Peyer's patch (tissue), 4 donors: ENCODE measurements at regions not wholly inside any gene's neighbourhood (a gene's known extent, or its start where the extent isn't known, plus 50 kb on each side); places are given as distances from the start of the nearest gene placed in this dataset.

Source experiments
- DNase-seq, 3 donors: peaks; one replicate each; pipeline ENCODE4 v3.0.0-alpha.2; 2017 to 2019
- H3K27ac ChIP-seq, 4 donors: fragments of 200-600 bp; sonication (generic); one replicate each; pipeline ENCODE4 v1.5.1; 2016 to 2019
- H3K27me3 ChIP-seq, 2 donors: fragments of 200-600 bp; sonication (generic); one replicate each; pipeline ENCODE4 v1.5.1; 2019
- H3K36me3 ChIP-seq, 3 donors: fragments of 200-600 bp; sonication (generic); one replicate each; pipeline ENCODE4 v1.5.1; 2016 to 2019
- H3K4me1 ChIP-seq, 4 donors: fragments of 200-600 bp; sonication (generic); one replicate each; pipeline ENCODE4 v1.5.1; 2016 to 2019
- H3K4me3 ChIP-seq, 4 donors: fragments of 200-600 bp; sonication (generic); 1 replicate in 3 of 4; 2 replicates in 1 of 4; pipeline ENCODE4 v1.5.1; 2016 to 2019; ENCODE audit warnings: mild to moderate bottlenecking in 1 of 4
- H3K9me3 ChIP-seq, 4 donors: fragments of 200-600 bp; sonication (generic); one replicate each; pipeline ENCODE4 v1.5.1; 2016 to 2019; ENCODE audit warnings: mild to moderate bottlenecking in 1 of 4
- POLR2A ChIP-seq, 2 donors: fragments of 450-650 bp; IDR thresholded peaks; one replicate each; pipeline ENCODE4 v1.5.1; 2017; ENCODE audit warnings: antibody characterized with exemption in 2 of 2, mild to moderate bottlenecking in 2 of 2, moderate library complexity in 2 of 2
- TF ChIP-seq, protein P1 (sequence below), 6 experiments: fragments of 450-650 bp in 4 of 6; fragments of 200-600 bp in 2 of 6; sonication (generic) in 1 of 6; IDR thresholded peaks; one replicate each; pipeline ENCODE4 v1.5.1; 2017 to 2019; ENCODE audit warnings: antibody characterized with exemption in 6 of 6, mild to moderate bottlenecking in 3 of 6, moderate library complexity in 1 of 6

DNA sequence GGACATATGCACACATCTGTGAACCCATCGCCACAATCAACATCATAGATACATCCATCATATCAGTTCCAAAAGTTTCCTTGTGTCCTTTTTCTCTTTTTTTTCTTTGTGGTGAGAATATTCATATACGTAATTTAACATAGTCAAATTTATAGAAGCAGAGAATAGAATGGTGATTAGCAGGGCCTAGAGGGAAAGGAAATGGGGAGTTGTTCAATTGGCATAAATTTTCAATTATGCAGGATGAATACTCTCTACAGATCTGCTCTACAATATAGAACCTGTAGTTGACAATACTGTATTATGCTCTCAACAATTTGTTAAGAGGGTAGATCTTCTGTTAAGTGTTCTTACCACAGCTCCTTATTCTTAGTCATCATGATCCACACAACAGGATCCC is 413.2 kb downstream of the SHISA9 start:
- DNase-seq, result no peak
- Histone ChIP-seq H3K36me3 (no peaks in the 10 kb centered on the region), H3K27ac (no peak overlapping the region), H3K4me3 (no peak overlapping the region), H3K27me3 (no peaks in the 10 kb centered on the region), H3K9me3 (no peaks in the 10 kb centered on the region), H3K4me1 (no peaks in the 10 kb centered on the region)
- TF ChIP-seq, protein P1, sequence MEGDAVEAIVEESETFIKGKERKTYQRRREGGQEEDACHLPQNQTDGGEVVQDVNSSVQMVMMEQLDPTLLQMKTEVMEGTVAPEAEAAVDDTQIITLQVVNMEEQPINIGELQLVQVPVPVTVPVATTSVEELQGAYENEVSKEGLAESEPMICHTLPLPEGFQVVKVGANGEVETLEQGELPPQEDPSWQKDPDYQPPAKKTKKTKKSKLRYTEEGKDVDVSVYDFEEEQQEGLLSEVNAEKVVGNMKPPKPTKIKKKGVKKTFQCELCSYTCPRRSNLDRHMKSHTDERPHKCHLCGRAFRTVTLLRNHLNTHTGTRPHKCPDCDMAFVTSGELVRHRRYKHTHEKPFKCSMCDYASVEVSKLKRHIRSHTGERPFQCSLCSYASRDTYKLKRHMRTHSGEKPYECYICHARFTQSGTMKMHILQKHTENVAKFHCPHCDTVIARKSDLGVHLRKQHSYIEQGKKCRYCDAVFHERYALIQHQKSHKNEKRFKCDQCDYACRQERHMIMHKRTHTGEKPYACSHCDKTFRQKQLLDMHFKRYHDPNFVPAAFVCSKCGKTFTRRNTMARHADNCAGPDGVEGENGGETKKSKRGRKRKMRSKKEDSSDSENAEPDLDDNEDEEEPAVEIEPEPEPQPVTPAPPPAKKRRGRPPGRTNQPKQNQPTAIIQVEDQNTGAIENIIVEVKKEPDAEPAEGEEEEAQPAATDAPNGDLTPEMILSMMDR (IDR thresholded peaks at IDR 0.05), result no peak
- TF ChIP-seq POLR2A (IDR thresholded peaks at IDR 0.05), result no peak

GRCh38 chr16:13315642-13316427 is 414.4 kb downstream of the SHISA9 start:
- Histone ChIP-seq H3K9me3 (no peaks in the 10 kb centered on the region), H3K36me3 (no peaks in the 10 kb centered on the region), H3K27ac (no peak overlapping the region), H3K4me1 (no peaks in the 10 kb centered on the region), H3K27me3 (no peaks in the 10 kb centered on the region), H3K4me3 (no peak overlapping the region)
- TF ChIP-seq, protein P1 (IDR thresholded peaks at IDR 0.05), result no peak
- TF ChIP-seq POLR2A (IDR thresholded peaks at IDR 0.05), result no peak
- no peak for DNase-seq

- no peak overlapping the region for H3K4me3 ChIP-seq
- no peak for DNase-seq
- no peak for TF ChIP-seq POLR2A (IDR thresholded peaks at IDR 0.05)
- TF ChIP-seq, protein P1 (IDR thresholded peaks at IDR 0.05), result no peak
- H3K4me1 ChIP-seq, result no peaks in the 10 kb centered on the region
- no peaks in the 10 kb centered on the region for H3K9me3 ChIP-seq
- H3K36me3 ChIP-seq, result no peaks in the 10 kb centered on the region
- no peak overlapping the region for H3K27ac ChIP-seq
- no peaks in the 10 kb centered on the region for H3K27me3 ChIP-seq
Observed at GRCh38 chr16:13322336-13322735, 420.9 kb downstream of the SHISA9 start.

GRCh38 chr16:13324851-13325250 is 423.5 kb downstream of the SHISA9 start:
- no peak for DNase-seq
- H3K27me3 ChIP-seq, result no peaks in the 10 kb centered on the region
- H3K4me3 ChIP-seq, result no peak overlapping the region
- no peaks in the 10 kb centered on the region for H3K9me3 ChIP-seq
- H3K27ac ChIP-seq, result no peak overlapping the region
- H3K4me1 ChIP-seq, result no peaks in the 10 kb centered on the region
- TF ChIP-seq, protein P1 (IDR thresholded peaks at IDR 0.05), result no peak
- TF ChIP-seq POLR2A (IDR thresholded peaks at IDR 0.05), result no peak
- H3K36me3 ChIP-seq, result no peaks in the 10 kb centered on the region

DNA sequence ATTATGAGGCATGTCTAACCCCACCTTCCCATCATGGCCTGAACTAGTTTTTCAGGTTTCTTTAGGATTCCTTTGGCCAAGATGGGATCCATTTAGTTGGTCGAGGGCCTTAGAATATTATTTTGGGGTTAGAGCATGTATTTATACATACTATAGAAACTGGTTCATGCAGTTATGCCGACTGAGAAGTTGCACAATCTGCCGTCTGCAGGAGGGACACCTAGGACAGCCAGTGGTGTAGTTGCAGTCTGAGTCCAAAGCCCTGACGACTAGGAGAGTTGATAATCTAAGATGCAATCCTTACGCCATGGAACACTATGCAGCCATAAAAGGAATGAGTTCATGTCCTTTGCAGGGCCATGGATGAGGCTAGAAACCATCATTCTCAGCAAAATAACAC is 424.0 kb downstream of the SHISA9 start:
- Histone ChIP-seq H3K4me3 (no peak overlapping the region), H3K36me3 (no peaks in the 10 kb centered on the region), H3K4me1 (no peaks in the 10 kb centered on the region), H3K27me3 (no peaks in the 10 kb centered on the region), H3K27ac (no peak overlapping the region), H3K9me3 (no peaks in the 10 kb centered on the region)
- no peak for DNase-seq
- TF ChIP-seq, protein P1 (IDR thresholded peaks at IDR 0.05), result no peak
- TF ChIP-seq POLR2A (IDR thresholded peaks at IDR 0.05), result no peak
